Lung (tissue), 11 donors: ENCODE measurements at regions not wholly inside any gene's neighbourhood (a gene's known extent, or its start where the extent isn't known, plus 50 kb on each side); places are given as distances from the start of the nearest gene placed in this dataset.

Experiments used
- ATAC-seq: fragments of 200-7000 bp; cut with Tn5 transposase; one replicate; pipeline ENCODE4 v1.9.1; 2020; ENCODE audit warnings: moderate number of reproducible peaks; ENCODE audit not compliant: insufficient read depth, low FRiP score
- DNase-seq, 3 donors: peaks; one replicate each; pipeline ENCODE4 v3.0.0-alpha.2; 2013 to 2017
- H3K27ac ChIP-seq, 2 donors: one replicate each; pipeline ENCODE4 v1.5.1; 2013; ENCODE audit warnings: mild to moderate bottlenecking in 2 of 2, moderate library complexity in 2 of 2, control low read depth in 1 of 2, inconsistent platforms in 1 of 2, low read depth in 1 of 2, low read length in 1 of 2
- H3K27me3 ChIP-seq, 3 donors: one replicate each; pipeline ENCODE4 v1.5.1; 2013; ENCODE audit warnings: low read length in 2 of 3; ENCODE audit not compliant: control insufficient read depth in 3 of 3, insufficient read depth in 3 of 3
- H3K36me3 ChIP-seq, 4 donors: one replicate each; pipeline ENCODE4 v1.5.1; 2013; ENCODE audit warnings: low read length in 4 of 4, mild to moderate bottlenecking in 1 of 4, moderate library complexity in 1 of 4; ENCODE audit not compliant: control insufficient read depth in 4 of 4, insufficient read depth in 4 of 4
- H3K4me1 ChIP-seq, 5 donors: one replicate each; pipeline ENCODE4 v1.5.1; 2013; ENCODE audit warnings: low read length in 5 of 5, mild to moderate bottlenecking in 2 of 5, moderate library complexity in 1 of 5; ENCODE audit not compliant: control insufficient read depth in 5 of 5, insufficient read depth in 5 of 5
- H3K4me3 ChIP-seq: one replicate; pipeline ENCODE4 v1.5.1; 2013; ENCODE audit warnings: mild to moderate bottlenecking, control low read depth, moderate library complexity
- H3K9ac ChIP-seq, 2 donors: one replicate each; pipeline ENCODE4 v1.5.1; 2013; ENCODE audit warnings: low read length in 2 of 2, control low read depth in 1 of 2; ENCODE audit not compliant: insufficient read depth in 1 of 2
- H3K9me3 ChIP-seq, 4 donors: one replicate each; pipeline ENCODE4 v1.5.1; 2013; ENCODE audit warnings: low read length in 3 of 4, mild to moderate bottlenecking in 1 of 4, moderate library complexity in 1 of 4; ENCODE audit not compliant: control insufficient read depth in 4 of 4, insufficient read depth in 3 of 4
- WGBS, 2 donors: extraction: QIAGEN DNeasy Blood & Tissue Kit; methylation state at CpG; one replicate each; pipeline ENCODE4 v1.1.7; 2013; 5-methylcytosine and 5-hydroxymethylcytosine counted together
- TF ChIP-seq, protein P1 (sequence below): IDR thresholded peaks from 2 replicates; pipeline ENCODE4 v1.5.1; 2012; ENCODE audit warnings: mild to moderate bottlenecking; ENCODE audit errors: control extremely low read depth, extremely low read depth
- donor health status: control.
- donor health status: control.
- donor health status: Bipolar disorder and iron deficiency.
- donor health status: healthy.
- donor health status: DM: yes; HTN: yes; CAD: no.

- WGBS, 2 donors = 52 to 69% methylated on average over 18 of the region's 18 CpGs
- TF ChIP-seq, protein P1, sequence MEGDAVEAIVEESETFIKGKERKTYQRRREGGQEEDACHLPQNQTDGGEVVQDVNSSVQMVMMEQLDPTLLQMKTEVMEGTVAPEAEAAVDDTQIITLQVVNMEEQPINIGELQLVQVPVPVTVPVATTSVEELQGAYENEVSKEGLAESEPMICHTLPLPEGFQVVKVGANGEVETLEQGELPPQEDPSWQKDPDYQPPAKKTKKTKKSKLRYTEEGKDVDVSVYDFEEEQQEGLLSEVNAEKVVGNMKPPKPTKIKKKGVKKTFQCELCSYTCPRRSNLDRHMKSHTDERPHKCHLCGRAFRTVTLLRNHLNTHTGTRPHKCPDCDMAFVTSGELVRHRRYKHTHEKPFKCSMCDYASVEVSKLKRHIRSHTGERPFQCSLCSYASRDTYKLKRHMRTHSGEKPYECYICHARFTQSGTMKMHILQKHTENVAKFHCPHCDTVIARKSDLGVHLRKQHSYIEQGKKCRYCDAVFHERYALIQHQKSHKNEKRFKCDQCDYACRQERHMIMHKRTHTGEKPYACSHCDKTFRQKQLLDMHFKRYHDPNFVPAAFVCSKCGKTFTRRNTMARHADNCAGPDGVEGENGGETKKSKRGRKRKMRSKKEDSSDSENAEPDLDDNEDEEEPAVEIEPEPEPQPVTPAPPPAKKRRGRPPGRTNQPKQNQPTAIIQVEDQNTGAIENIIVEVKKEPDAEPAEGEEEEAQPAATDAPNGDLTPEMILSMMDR = no peak
- DNase-seq = peak in 1 of 3 donors; percentile 24
- H3K4me3 ChIP-seq = no peak overlapping the region
- H3K9me3 ChIP-seq = peaks cover 0 to 2% (median 0%) of the 10 kb centered on the region in 4 donors
- H3K36me3 ChIP-seq = no peaks in the 10 kb centered on the region
- H3K9ac ChIP-seq = no peak overlapping the region
- H3K27me3 ChIP-seq = no peaks in the 10 kb centered on the region
- H3K27ac ChIP-seq = peak overlapping the region in 1 of 2 donors; percentile 31
- H3K4me1 ChIP-seq = peaks cover 0 to 11% (median 0%) of the 10 kb centered on the region in 5 donors
- ATAC-seq = no peak
Observed at GRCh38 chr13:104011505-104012241, 945.5 kb upstream of the SLC10A2 start.

DNA sequence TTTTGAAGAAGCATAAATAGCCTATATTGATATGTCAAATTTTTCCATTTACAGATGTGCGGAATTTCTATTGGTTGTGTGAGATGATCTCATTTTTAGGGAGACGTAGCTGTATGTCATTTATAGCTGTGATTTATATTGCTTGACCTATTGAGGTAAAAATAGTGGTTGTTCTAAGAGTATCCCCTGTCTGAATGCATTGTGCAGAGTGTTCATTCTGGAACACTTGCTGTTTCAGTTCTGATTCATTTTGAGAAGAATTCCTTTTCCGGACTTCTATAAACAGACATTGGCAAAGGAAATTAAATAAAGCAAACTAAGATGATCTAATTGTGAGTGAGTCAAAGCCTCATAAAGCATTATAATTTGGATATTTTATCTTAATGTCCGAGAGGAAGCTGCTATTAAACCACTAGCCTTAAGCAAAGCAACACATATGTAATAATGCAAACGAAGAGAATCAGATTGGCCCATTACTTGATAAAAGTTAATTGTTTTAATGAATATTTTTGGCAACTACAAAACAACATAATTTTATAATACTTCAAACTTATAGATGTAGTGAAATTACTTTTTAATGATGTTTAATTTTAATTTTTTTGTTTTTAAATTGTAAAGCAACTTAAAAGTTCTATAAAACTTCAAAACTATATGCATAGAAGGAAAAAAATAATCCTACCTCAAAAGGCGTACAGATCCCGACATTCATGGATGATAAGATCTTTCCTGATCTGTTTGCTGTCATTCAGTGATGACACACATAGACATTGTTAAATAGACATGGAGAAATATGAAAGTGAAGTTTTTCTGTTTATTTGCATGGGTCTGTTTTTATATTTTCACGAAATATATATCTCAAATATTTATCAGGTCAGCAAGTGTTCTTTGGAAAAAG, 942.6 kb upstream of the SLC10A2 start:
- TF ChIP-seq, protein P1 = no peak
- no peak overlapping the region for H3K9ac ChIP-seq
- WGBS, 2 donors = 63 to 65% methylated on average over 8 of the region's 8 CpGs

GRCh38 chr13:104008075-104008474, 941.9 kb upstream of the SLC10A2 start:
- H3K4me3 ChIP-seq = no peak overlapping the region
- no peaks in the 10 kb centered on the region for H3K27me3 ChIP-seq
- H3K27ac ChIP-seq = no peak overlapping the region
- TF ChIP-seq, protein P1 = no peak
- peaks cover 0 to 6% (median 0%) of the 10 kb centered on the region in 5 donors for H3K4me1 ChIP-seq
- ATAC-seq = no peak
- H3K9ac ChIP-seq = no peak overlapping the region
- DNase-seq = no peak
- 68 to 74% methylated on average over 4 of the region's 4 CpGs for WGBS, 2 donors
- H3K9me3 ChIP-seq = no peaks in the 10 kb centered on the region
- H3K36me3 ChIP-seq = no peaks in the 10 kb centered on the region

More for the DNA sequence above, 942.6 kb upstream of the SLC10A2 start:
- H3K27me3 ChIP-seq = no peaks in the 10 kb centered on the region
- DNase-seq (peak in 2 of 3 donors; percentile 21 to 32), ATAC-seq (no peak)
- no peaks in the 10 kb centered on the region for H3K36me3 ChIP-seq
- H3K4me1 ChIP-seq = peaks cover 0 to 6% (median 0%) of the 10 kb centered on the region in 5 donors
- no peak overlapping the region for H3K4me3 ChIP-seq
- H3K9me3 ChIP-seq = no peaks in the 10 kb centered on the region
- no peak overlapping the region for H3K27ac ChIP-seq
